Panc1 (cell line): ENCODE measurements at regions not wholly inside any gene's neighbourhood (a gene's known extent, or its start where the extent isn't known, plus 50 kb on each side); places are given as distances from the start of the nearest gene placed in this dataset.

Experiments used
- ATAC-seq: fragments of 200-7000 bp; cut with Tn5 transposase; 2 replicates; pipeline ENCODE4 v1.9.1; 2020; ENCODE audit warnings: mild to moderate bottlenecking, moderate library complexity
- BruUV-seq: library from RNA; stranded (reverse); fragments of 400-500 nt; replicated peaks from 2 replicates; lab custom pipeline; 2021; lab: Mats Ljungman, UMichigan
- CTCF ChIA-PET: fragments of 300-600 bp; sonication (Branson Sonifier 250); formaldehyde crosslinking; loops from one replicate; lab custom pipeline; 2022; ENCODE audit warnings: antibody characterized with exemption; lab: Charles Lee
- POLR2A ChIA-PET: fragments of 300-600 bp; sonication (Branson Sonifier 250); formaldehyde crosslinking; loops from one replicate; lab custom pipeline; 2022; ENCODE audit warnings: antibody characterized with exemption; lab: Charles Lee
- DNase-seq: peaks from one replicate; pipeline ENCODE4 v3.0.0-alpha.2; 2010; ENCODE audit warnings: low read depth, low spot score
- H3K27ac ChIP-seq: 2 replicates; pipeline ENCODE4 v1.5.1; 2011; ENCODE audit warnings: mild to moderate bottlenecking, low read length, inconsistent platforms
- H3K27me3 ChIP-seq: fragments of 200-500 bp; sonication (Bioruptor generic); 2 replicates; pipeline ENCODE4 v1.6.0; 2014; ENCODE audit warnings: low read length, inconsistent platforms; ENCODE audit not compliant: control insufficient read depth, insufficient read depth
- H3K36me3 ChIP-seq: fragments of 200-500 bp; sonication (Bioruptor generic); 2 replicates; pipeline ENCODE4 v1.5.1; 2014; ENCODE audit warnings: inconsistent platforms, mild to moderate bottlenecking, low read length, moderate library complexity; ENCODE audit not compliant: control insufficient read depth, insufficient read depth
- H3K4me1 ChIP-seq: 2 replicates; pipeline ENCODE4 v1.5.1; 2011; ENCODE audit warnings: inconsistent platforms, mild to moderate bottlenecking, low read length, moderate library complexity; ENCODE audit not compliant: control insufficient read depth, insufficient read depth
- H3K4me3 ChIP-seq, 2 experiments: 2 replicates each; pipeline ENCODE4 v1.5.1; 2011 to 2012; ENCODE audit warnings: low read depth in 2 of 2, low read length in 2 of 2, mild to moderate bottlenecking in 2 of 2, inconsistent platforms in 1 of 2, moderate library complexity in 1 of 2
- H3K9me3 ChIP-seq: fragments of 200-500 bp; sonication (Bioruptor generic); 2 replicates; pipeline ENCODE4 v1.5.1; 2014; ENCODE audit warnings: low read depth, mild to moderate bottlenecking, inconsistent platforms, low read length, moderate library complexity; ENCODE audit not compliant: control insufficient read depth, insufficient read depth
- POLR2AphosphoS5 ChIP-seq: IDR thresholded peaks from 2 replicates; pipeline ENCODE4 v1.6.1; 2012; ENCODE audit warnings: mild to moderate bottlenecking, low read depth, low read length, moderate library complexity
- SIN3A ChIP-seq: IDR thresholded peaks from 2 replicates; pipeline ENCODE4 v1.6.1; 2012; ENCODE audit warnings: low read depth, mild to moderate bottlenecking, low read length, moderate library complexity, borderline replicate concordance; ENCODE audit not compliant: insufficient read depth
- TCF7L2 ChIP-seq: IDR thresholded peaks from 2 replicates; pipeline ENCODE4 v1.6.1; 2011; ENCODE audit warnings: mild to moderate bottlenecking, low read depth, low read length, inconsistent platforms
- in situ Hi-C: cut with HindIII; loops from 2 replicates; pipeline ENCODE4 v1.10.0; 2016; ENCODE audit warnings: low sequenced_read_pairs, low pct_unique_long_range_greater_than_20kb
- intact Hi-C: fragments of 100-400 bp; cut with micrococcal nuclease; formaldehyde crosslinking; loops from one replicate; pipeline ENCODE4 v1.10.0; 2022; ENCODE audit not compliant: unreplicated experiment
- TF ChIP-seq, protein P1 (sequence below), 2 experiments: IDR thresholded peaks; 2 replicates each; pipeline ENCODE4 v1.6.1; 2011 to 2012; ENCODE audit warnings: low read depth in 2 of 2, control low read depth in 1 of 2, low read length in 1 of 2, mild to moderate bottlenecking in 1 of 2, moderate library complexity in 1 of 2; ENCODE audit not compliant: insufficient read depth in 1 of 2
- TF ChIP-seq, protein P2 (sequence below): fragments of 450-650 bp; IDR thresholded peaks from 2 replicates; pipeline ENCODE4 v1.5.1; 2017; ENCODE audit warnings: mild to moderate bottlenecking

DNA sequence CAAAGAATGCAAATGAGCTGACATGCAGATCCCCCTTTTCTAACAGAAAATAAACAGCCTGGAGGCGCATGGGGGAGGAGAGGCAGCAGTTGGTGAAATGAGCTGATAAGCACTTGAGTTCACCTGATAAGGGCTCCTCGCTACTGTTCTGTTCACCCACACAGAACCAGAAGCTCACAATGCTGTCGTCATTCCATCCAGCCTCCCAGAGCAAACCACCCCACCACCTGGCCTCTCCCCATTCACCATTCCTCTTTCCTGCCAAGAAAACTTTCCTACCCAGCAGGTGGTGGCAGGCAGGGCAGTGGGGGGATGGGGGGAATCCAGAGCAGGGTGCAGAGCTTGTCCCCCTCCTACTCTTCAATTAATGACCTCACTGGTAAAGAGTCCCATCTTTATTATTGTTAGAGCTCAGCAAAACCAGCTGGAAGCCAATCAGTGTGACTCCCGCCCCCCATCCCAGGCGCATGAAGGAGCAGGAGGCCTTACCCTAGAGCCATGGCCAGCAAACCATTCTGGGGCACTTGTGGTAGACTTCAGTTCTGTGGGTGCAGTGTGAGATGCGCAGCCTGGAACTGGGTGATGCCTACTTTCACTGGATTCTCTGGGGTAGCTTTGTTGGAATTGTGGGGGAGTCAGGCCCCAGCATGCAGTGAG lies 350.3 kb downstream of the ZIC3 start:
- no peak for ATAC-seq

DNA sequence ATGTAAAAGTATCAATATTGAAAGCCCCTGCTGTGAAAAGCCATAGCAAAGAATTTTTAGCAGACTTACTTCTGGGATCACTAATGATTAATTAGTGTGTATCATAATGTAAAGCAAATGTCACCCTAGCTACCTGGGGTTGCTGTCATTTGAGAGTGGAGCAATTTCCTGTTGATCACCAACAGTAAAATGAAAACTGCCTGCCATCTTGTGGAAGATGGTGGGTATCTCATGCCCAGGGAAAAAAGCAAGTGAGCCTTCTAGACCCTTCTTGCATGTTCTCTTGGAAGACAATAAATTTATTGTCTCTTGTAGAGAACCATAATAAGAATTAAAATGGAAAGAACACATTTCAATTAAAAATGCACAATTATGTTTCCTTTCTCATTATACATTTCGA lies 360.2 kb downstream of the ZIC3 start:
- BruUV-seq: no TSS peak
- DNase-seq: peak; percentile 2

More for the DNA sequence above, 350.3 kb downstream of the ZIC3 start:
- CTCF ChIA-PET: no interaction called here
- no peak overlapping the region for H3K4me3 ChIP-seq
- no peaks in the 10 kb centered on the region for H3K4me1 ChIP-seq
- intact Hi-C loops (no loop called here), in situ Hi-C loops (no loop called here)
- no peak overlapping the region for H3K27ac ChIP-seq
- TF ChIP-seq, protein P1, sequence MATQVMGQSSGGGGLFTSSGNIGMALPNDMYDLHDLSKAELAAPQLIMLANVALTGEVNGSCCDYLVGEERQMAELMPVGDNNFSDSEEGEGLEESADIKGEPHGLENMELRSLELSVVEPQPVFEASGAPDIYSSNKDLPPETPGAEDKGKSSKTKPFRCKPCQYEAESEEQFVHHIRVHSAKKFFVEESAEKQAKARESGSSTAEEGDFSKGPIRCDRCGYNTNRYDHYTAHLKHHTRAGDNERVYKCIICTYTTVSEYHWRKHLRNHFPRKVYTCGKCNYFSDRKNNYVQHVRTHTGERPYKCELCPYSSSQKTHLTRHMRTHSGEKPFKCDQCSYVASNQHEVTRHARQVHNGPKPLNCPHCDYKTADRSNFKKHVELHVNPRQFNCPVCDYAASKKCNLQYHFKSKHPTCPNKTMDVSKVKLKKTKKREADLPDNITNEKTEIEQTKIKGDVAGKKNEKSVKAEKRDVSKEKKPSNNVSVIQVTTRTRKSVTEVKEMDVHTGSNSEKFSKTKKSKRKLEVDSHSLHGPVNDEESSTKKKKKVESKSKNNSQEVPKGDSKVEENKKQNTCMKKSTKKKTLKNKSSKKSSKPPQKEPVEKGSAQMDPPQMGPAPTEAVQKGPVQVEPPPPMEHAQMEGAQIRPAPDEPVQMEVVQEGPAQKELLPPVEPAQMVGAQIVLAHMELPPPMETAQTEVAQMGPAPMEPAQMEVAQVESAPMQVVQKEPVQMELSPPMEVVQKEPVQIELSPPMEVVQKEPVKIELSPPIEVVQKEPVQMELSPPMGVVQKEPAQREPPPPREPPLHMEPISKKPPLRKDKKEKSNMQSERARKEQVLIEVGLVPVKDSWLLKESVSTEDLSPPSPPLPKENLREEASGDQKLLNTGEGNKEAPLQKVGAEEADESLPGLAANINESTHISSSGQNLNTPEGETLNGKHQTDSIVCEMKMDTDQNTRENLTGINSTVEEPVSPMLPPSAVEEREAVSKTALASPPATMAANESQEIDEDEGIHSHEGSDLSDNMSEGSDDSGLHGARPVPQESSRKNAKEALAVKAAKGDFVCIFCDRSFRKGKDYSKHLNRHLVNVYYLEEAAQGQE (IDR thresholded peaks at IDR 0.05; ENCODE audit: insufficient read depth in 1 of 2, low read depth in 2 of 2, low read length in 1 of 2): no peak
- TF ChIP-seq, protein P2, sequence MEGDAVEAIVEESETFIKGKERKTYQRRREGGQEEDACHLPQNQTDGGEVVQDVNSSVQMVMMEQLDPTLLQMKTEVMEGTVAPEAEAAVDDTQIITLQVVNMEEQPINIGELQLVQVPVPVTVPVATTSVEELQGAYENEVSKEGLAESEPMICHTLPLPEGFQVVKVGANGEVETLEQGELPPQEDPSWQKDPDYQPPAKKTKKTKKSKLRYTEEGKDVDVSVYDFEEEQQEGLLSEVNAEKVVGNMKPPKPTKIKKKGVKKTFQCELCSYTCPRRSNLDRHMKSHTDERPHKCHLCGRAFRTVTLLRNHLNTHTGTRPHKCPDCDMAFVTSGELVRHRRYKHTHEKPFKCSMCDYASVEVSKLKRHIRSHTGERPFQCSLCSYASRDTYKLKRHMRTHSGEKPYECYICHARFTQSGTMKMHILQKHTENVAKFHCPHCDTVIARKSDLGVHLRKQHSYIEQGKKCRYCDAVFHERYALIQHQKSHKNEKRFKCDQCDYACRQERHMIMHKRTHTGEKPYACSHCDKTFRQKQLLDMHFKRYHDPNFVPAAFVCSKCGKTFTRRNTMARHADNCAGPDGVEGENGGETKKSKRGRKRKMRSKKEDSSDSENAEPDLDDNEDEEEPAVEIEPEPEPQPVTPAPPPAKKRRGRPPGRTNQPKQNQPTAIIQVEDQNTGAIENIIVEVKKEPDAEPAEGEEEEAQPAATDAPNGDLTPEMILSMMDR: no peak
- no peak for TF ChIP-seq POLR2AphosphoS5
- no peak for TF ChIP-seq SIN3A
- no peak for TF ChIP-seq TCF7L2
- no peak for DNase-seq
- no peaks in the 10 kb centered on the region for H3K36me3 ChIP-seq
- H3K9me3 ChIP-seq: no peaks in the 10 kb centered on the region
- no TSS peak for BruUV-seq
- POLR2A ChIA-PET: no interaction called here
- no peaks in the 10 kb centered on the region for H3K27me3 ChIP-seq

More for the DNA sequence above, 360.2 kb downstream of the ZIC3 start:
- Histone ChIP-seq H3K27ac (no peak overlapping the region), H3K9me3 (no peaks in the 10 kb centered on the region), H3K4me1 (no peaks in the 10 kb centered on the region), H3K27me3 (no peaks in the 10 kb centered on the region), H3K36me3 (no peaks in the 10 kb centered on the region), H3K4me3 (no peak overlapping the region)
- intact Hi-C loops: no loop called here
- POLR2A ChIA-PET: no interaction called here
- CTCF ChIA-PET: no interaction called here
- in situ Hi-C loops: no loop called here
- no peak for ATAC-seq
- TF ChIP-seq, protein P2: peak; percentile 51; the same call in 1 of the 2 replicates
- TF ChIP-seq, protein P1 (IDR thresholded peaks at IDR 0.05; ENCODE audit: insufficient read depth in 1 of 2, low read depth in 2 of 2, low read length in 1 of 2): no peak
